ENCODE measurements at regions not wholly inside any gene's neighbourhood (a gene's known extent, or its start where the extent isn't known, plus 50 kb on each side); places are given as distances from the start of the nearest gene placed in this dataset.
A peak's percentile ranks its signal among the peaks of the same experiment; 100 is the strongest.

DNA sequence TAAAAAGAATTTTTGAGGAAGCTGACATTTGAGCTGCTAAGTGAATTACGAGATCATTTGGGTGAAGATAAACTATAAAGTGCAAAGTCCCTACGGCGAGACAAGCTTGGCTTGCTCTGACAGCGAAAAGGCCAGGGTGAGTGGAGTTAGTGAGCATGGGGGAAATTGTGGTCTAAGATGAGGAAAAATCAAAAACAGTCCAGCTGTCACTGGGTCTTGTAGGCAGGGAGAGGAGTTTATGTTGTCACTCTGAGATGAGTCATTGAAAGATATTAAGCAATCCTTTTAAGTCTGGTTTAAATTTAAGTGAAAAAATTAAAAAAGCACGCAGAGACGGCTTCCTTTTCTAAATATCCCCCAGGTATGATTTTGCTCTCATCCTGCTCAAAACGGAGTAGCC, 601.9 kb downstream of the MRPL39 start:
- no peaks in the 10 kb centered on the region for H3K36me3 ChIP-seq (ENCODE audit: control insufficient read depth, insufficient read depth, low read length)
- no peak overlapping the region for H3K14ac ChIP-seq (replicated peaks; ENCODE audit: low read depth, low read length)
- TF ChIP-seq CEBPB (IDR thresholded peaks at IDR 0.05; ENCODE audit: low read depth, low read length) = peak; percentile 61
- TF ChIP-seq SMC3 (IDR thresholded peaks at IDR 0.05; ENCODE audit: low read depth, low read length) = no peak
- no peak for TF ChIP-seq POLR2A (IDR thresholded peaks at IDR 0.05; ENCODE audit: low read depth, low read length)
- no peak for TF ChIP-seq MAFK (IDR thresholded peaks at IDR 0.05; ENCODE audit: low read depth, low read length)
- no peak for TF ChIP-seq RAD21 (IDR thresholded peaks at IDR 0.05; ENCODE audit: low read length)
- DNase-seq (peak; percentile 12), ATAC-seq (ENCODE audit: low read depth) (no peak)
- H4K5ac ChIP-seq (ENCODE audit: low read depth, low read length) = no peak overlapping the region
- H3K23ac ChIP-seq (ENCODE audit: low read depth, low read length) = no peak overlapping the region
- H2BK20ac ChIP-seq (ENCODE audit: low read depth, low read length) = no peak overlapping the region
- no peaks in the 10 kb centered on the region for H3K4me1 ChIP-seq (ENCODE audit: control insufficient read depth, insufficient read depth, low read length)
- H4K20me1 ChIP-seq (ENCODE audit: insufficient read depth, low read length) = no peaks in the 10 kb centered on the region
- BruUV-seq (replicated peaks) = no TSS peak
- intact Hi-C loops (cut with micrococcal nuclease) = no loop called here
- H4K91ac ChIP-seq (ENCODE audit: insufficient read depth, low read depth, low read length) = no peak overlapping the region
- no peak overlapping the region for H3K27ac ChIP-seq (ENCODE audit: insufficient read depth, low read length)
- no peak overlapping the region for H3K4me3 ChIP-seq (ENCODE audit: insufficient read depth, low read depth, low read length)
- H4K8ac ChIP-seq (ENCODE audit: low read depth in 2 of 2, low read length in 2 of 2) = no peak overlapping the region
- POLR2A ChIA-PET (ENCODE audit: unreplicated experiment) = no interaction called here
- WGBS, 2 experiments (ENCODE audit: extremely low coverage in 2 of 2, insufficient read length in 1 of 2) = 44% methylated on average over 2 of the region's 7 CpGs; no CpG with 5 or more reads in 1 of the 2 experiments
- H2BK15ac ChIP-seq (ENCODE audit: low read depth, low read length) = no peak overlapping the region
- no peak overlapping the region for H3K4ac ChIP-seq (ENCODE audit: low read depth, low read length)
- H3K9me1 ChIP-seq (ENCODE audit: insufficient read depth, low read length) = no peaks in the 10 kb centered on the region
- H2BK5ac ChIP-seq (ENCODE audit: low read depth, low read length, poor library complexity, severe bottlenecking) = no peak overlapping the region
- CTCF ChIA-PET = interaction anchor here (0.6 kb wide), 1 partner anchor 63 kb away, joined by 4 read pairs; no protein-coding TSS in a partner anchor
- no peak overlapping the region for H2AK9ac ChIP-seq (replicated peaks; ENCODE audit: low read depth, low read length, poor library complexity)
- H2AFZ ChIP-seq (replicated peaks; ENCODE audit: low read length, poor library complexity) = no peak overlapping the region
- H3K18ac ChIP-seq (ENCODE audit: low read depth, low read length) = no peak overlapping the region
- dilution Hi-C loops (cut with HindIII; ENCODE audit: low sequenced_read_pairs, unreplicated experiment) = no loop called here
- H3K9me3 ChIP-seq (ENCODE audit: control insufficient read depth, insufficient read depth, low read length) = no peaks in the 10 kb centered on the region
- H2BK120ac ChIP-seq (ENCODE audit: low read depth, low read length) = no peak overlapping the region
- no peaks in the 10 kb centered on the region for H3K27me3 ChIP-seq (ENCODE audit: control insufficient read depth, insufficient read depth, low read length)
- H2AK5ac ChIP-seq (ENCODE audit: low read depth, low read length) = no peak overlapping the region
- no peaks in the 10 kb centered on the region for H3K79me1 ChIP-seq (ENCODE audit: low read depth in 1 of 2, low read length in 2 of 2)
- in situ Hi-C loops (cut with MboI; ENCODE audit: low sequenced_read_pairs) = no loop called here
- no peak overlapping the region for H3K56ac ChIP-seq (ENCODE audit: extremely low read depth, insufficient read depth, low read length)
- H3K9ac ChIP-seq (ENCODE audit: low read depth, low read length) = no peak overlapping the region
- no peak overlapping the region for H3K4me2 ChIP-seq (ENCODE audit: low read depth, low read length)

Measured in IMR-90 (cell line).